ENCODE measurements at regions not wholly inside any gene's neighbourhood (a gene's known extent, or its start where the extent isn't known, plus 50 kb on each side); places are given as distances from the start of the nearest gene placed in this dataset.

GRCh38 chr2:106720026-106720425 lies 165.9 kb downstream of the ST6GAL2 start:
- no peak for DNase-seq

DNA sequence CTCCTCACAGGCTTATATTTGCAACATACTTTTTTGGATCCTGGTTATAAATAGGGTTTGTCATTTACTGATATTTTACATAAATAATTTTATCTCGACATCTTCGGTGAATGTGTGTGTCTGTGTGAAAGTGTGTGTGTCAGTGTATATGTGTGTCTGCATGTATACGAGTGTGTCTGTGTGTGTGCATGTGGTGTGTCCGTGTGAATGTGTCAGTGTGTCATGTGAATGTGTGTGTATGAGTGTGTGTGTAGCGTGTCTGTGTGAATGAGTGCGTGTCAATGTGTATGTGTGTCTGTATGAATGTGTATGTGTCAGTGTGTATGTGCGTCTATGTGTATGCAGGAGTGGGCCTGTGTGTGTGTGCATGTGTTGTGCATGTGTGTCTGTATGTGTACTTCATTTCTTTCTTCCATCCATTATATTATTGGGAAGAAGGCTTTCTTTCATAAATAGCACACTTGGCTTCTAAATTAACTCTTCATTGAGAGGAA lies 161.6 kb downstream of the ST6GAL2 start:
- no peak for DNase-seq

DNA sequence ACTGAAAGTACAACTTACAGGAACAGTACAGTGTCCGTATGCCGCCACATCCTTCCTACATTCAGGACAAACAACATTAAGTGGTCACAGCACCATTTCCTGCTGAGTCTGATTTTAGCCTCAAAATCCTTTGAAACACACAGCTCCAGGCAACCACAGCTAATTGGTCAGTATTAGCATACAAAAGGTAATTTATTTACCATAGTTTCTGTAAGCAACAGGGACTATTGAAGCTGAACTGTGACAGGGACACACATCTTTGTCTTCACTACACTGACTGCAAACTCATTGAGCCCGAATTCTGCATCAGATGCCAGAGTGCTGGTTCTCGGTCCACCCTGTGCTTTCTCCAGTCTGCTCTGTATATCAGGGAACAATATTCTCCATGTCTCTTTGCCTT lies 151.8 kb downstream of the ST6GAL2 start:
- no peak for DNase-seq

DNA sequence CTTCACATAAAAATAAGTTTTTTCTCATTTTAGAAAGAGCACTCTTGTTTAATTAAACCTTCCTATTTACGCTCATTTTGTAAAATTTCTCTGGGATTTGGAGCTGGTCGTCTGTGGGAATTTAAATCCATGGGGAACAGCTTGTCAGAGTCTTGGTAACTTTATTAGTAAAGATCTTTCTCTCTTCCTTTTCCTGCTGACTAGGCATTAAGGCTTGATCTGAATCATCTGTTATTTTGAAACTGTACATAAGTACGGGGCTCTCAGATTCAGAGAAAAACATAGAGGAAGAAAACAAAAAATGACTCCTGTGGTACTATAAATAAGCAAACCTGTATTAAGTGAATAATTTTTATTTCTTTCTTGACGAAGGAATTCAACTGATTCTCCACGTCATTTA lies 150.2 kb downstream of the ST6GAL2 start:
- no peak for DNase-seq

GRCh38 chr2:106736221-106736620 lies 149.7 kb downstream of the ST6GAL2 start:
- DNase-seq, result no peak

- peak; percentile 77 for DNase-seq
Observed at GRCh38 chr2:106745468-106745867, 140.5 kb downstream of the ST6GAL2 start.

DNA sequence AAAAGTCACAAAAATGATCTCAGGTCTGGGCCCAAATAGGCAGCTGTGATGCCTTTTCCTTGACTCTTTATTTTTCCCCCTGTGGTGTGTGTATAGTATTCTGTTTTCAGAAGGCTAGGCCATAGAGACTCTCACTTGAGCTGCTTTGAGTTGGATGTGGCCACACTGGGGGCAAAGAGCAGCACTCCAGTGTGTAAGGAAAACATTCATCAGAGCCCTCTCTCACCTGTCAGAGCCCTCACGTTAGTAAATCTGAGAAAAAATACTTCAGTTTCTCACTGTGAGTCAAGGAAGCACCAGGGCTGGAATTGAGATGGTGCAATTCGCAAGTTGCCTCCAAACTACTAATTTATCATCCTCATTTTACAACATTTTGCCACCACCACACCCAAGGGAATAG lies 136.1 kb downstream of the ST6GAL2 start:
- DNase-seq, result no peak

Measured in right hindlimb (tissue), 1 donor.